ENCODE measurements at regions not wholly inside any gene's neighbourhood (a gene's known extent, or its start where the extent isn't known, plus 50 kb on each side); places are given as distances from the start of the nearest gene placed in this dataset.

GRCh38 chr2:128436479-128437203 lies 118.0 kb upstream of the HS6ST1 start:
- Histone ChIP-seq H4K20me1 (replicated peaks; ENCODE audit: control insufficient read depth, insufficient read depth, low read length) (no peaks in the 10 kb centered on the region), H3K79me2 (ENCODE audit: control insufficient read depth, insufficient read depth, low read length) (no peaks in the 10 kb centered on the region), H3K9me1 (ENCODE audit: control insufficient read depth, insufficient read depth, low read length) (peaks cover 4% of the 10 kb centered on the region), H3K27ac (ENCODE audit: extremely low read depth, low read depth, low read length) (no peak overlapping the region), H3K4me3 (no peak overlapping the region), H2AFZ (ENCODE audit: low read depth, low read length) (no peak overlapping the region), H3K4me1 (replicated peaks in 1 of 2; ENCODE audit: control insufficient read depth in 2 of 2, insufficient read depth in 2 of 2, low read length in 2 of 2) (peaks cover 6 to 10% of the 10 kb centered on the region in 2 experiments), H3K27me3 (ENCODE audit: control insufficient read depth in 2 of 2, insufficient read depth in 2 of 2, low read length in 2 of 2) (peaks cover 0 to 48% of the 10 kb centered on the region in 2 experiments; a peak in 2 of 5 replicates), H3K9me3 (replicated peaks; ENCODE audit: control insufficient read depth, insufficient read depth, low read depth, low read length) (no peaks in the 10 kb centered on the region), H3K4me2 (ENCODE audit: insufficient read depth, low read length) (no peak overlapping the region), H3K36me3 (ENCODE audit: control insufficient read depth, insufficient read depth, low read length) (no peaks in the 10 kb centered on the region), H3K9ac (ENCODE audit: insufficient read depth in 1 of 2, low read depth in 2 of 2, low read length in 2 of 2) (no peak overlapping the region)
- in situ Hi-C loops (cut with MboI), result no loop called here
- FAIRE-seq (no peak), ATAC-seq (no peak), DNase-seq (ENCODE audit: extremely low read depth in 1 of 4, low spot score in 3 of 4) (no peak)
- no TSS peak for BruUV-seq (replicated peaks)
- CTCF ChIA-PET (ENCODE audit: low intra/inter-chr PET ratio), result no interaction called here
- WGBS (ENCODE audit: insufficient coverage, low coverage, missing lambda C conversion rate), result 2% methylated on average over 12 of the region's 12 CpGs
- POLR2A ChIA-PET, result interaction anchor here (1.0 kb wide), 1 partner anchor 20 kb away, joined by 3 read pairs; no protein-coding TSS in a partner anchor
- TF ChIP-seq EP400 (IDR thresholded peaks at IDR 0.05) (no peak), ARID1B (IDR thresholded peaks at IDR 0.05) (no peak), HDAC6 (IDR thresholded peaks at IDR 0.05; ENCODE audit: low read depth, low read length) (no peak), SREBF1 (IDR thresholded peaks at IDR 0.05; ENCODE audit: borderline replicate concordance, low read depth, low read length) (no peak), POU5F1 (IDR thresholded peaks at IDR 0.05; ENCODE audit: borderline replicate concordance, low read depth, low read length, partially characterized antibody) (no peak), ZEB2 (IDR thresholded peaks at IDR 0.05) (no peak), SMAD1 (IDR thresholded peaks at IDR 0.05; ENCODE audit: low read depth, low read length, partially characterized antibody) (no peak), ATF1 (CRISPR knock-in tag; IDR thresholded peaks at IDR 0.05) (no peak), ATF1 (tag; IDR thresholded peaks at IDR 0.05) (no peak)
- TF ChIP-seq, protein P1, sequence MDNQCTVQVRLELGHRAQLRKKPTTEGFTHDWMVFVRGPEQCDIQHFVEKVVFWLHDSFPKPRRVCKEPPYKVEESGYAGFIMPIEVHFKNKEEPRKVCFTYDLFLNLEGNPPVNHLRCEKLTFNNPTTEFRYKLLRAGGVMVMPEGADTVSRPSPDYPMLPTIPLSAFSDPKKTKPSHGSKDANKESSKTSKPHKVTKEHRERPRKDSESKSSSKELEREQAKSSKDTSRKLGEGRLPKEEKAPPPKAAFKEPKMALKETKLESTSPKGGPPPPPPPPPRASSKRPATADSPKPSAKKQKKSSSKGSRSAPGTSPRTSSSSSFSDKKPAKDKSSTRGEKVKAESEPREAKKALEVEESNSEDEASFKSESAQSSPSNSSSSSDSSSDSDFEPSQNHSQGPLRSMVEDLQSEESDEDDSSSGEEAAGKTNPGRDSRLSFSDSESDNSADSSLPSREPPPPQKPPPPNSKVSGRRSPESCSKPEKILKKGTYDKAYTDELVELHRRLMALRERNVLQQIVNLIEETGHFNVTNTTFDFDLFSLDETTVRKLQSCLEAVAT (IDR thresholded peaks at IDR 0.05), result no peak
- intact Hi-C loops (cut with micrococcal nuclease), result no loop called here
